A549 (cell line): ENCODE measurements at regions not wholly inside any gene's neighbourhood (a gene's known extent, or its start where the extent isn't known, plus 50 kb on each side); places are given as distances from the start of the nearest gene placed in this dataset.
A peak's percentile ranks its signal among the peaks of the same experiment; 100 is the strongest.

Experiments
- CEBPB ChIP-seq, 2 experiments: fragments of >200 bp in 1 of 2; sonication (Bioruptor Twin) in 1 of 2; formaldehyde crosslinking in 1 of 2; IDR thresholded peaks; 2 replicates each; pipeline ENCODE4 v1.6.1; 2012 to 2016
- EP300 ChIP-seq, 2 experiments: fragments of >200 bp; sonication (Bioruptor Twin); formaldehyde crosslinking; IDR thresholded peaks; 2 replicates in 1 of 2; 3 replicates in 1 of 2; pipeline ENCODE4 v1.6.1; 2016 to 2017
- RARB ChIP-seq: fragments of 250-450 bp; sonication (Bioruptor Pico); IDR thresholded peaks from 2 replicates; pipeline ENCODE4 v1.8.0; 2021; ENCODE audit warnings: mild to moderate bottlenecking, moderate library complexity
- RCOR1 ChIP-seq: fragments of 150-350 bp; IDR thresholded peaks from 2 replicates; pipeline ENCODE4 v1.6.1; 2014; ENCODE audit warnings: antibody characterized with exemption, low read length, low read depth
- ZSCAN20 ChIP-seq: fragments of 250-450 bp; sonication (Bioruptor Pico); IDR thresholded peaks from 2 replicates; pipeline ENCODE4 v1.8.0; 2022; ENCODE audit warnings: mild to moderate bottlenecking, moderate library complexity
- TF ChIP-seq, protein P1 (sequence below): fragments of >200 bp; sonication (Bioruptor Twin); formaldehyde crosslinking; IDR thresholded peaks from 3 replicates; pipeline ENCODE4 v1.6.1; 2016
- TF ChIP-seq, protein P2 (sequence below): fragments of 250-450 bp; sonication (Bioruptor Pico); IDR thresholded peaks from 2 replicates; pipeline ENCODE4 v1.5.0; 2021; ENCODE audit warnings: mild to moderate bottlenecking, moderate library complexity, borderline replicate concordance

DNA sequence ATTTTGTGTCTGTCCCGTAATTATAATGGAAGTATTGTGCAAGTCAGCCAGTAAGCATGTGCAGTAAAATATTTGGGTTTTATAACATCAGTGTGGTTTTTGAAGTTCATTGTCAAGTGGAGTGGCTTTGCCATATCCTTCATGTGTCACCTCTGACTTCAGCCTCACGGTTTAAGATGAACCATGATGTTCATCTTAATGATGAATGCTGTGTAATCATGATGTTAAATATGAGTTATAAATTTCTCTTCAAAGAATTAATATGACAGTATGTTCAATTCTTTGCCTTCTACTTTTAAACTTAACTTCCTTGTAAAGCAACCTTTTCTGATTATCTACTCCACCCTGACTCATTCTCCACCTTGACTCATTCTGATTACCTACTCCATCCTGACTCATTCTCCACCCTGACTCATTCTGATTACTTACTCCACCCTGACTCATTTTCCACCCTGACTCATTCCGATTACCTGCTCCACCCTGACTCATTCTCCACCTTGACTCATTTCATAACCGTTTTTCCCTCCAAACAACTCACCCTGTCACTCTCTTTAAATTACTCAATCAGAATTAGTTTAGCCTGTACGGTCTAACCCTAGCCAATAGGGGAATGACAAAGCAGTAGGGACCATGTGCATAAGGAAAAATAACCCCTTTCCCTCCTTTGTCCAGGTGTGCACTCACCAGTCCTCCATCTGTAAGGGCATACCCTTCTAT, 50.3 kb upstream of the ANKRD10 start (continued):
- TF ChIP-seq, protein P1, sequence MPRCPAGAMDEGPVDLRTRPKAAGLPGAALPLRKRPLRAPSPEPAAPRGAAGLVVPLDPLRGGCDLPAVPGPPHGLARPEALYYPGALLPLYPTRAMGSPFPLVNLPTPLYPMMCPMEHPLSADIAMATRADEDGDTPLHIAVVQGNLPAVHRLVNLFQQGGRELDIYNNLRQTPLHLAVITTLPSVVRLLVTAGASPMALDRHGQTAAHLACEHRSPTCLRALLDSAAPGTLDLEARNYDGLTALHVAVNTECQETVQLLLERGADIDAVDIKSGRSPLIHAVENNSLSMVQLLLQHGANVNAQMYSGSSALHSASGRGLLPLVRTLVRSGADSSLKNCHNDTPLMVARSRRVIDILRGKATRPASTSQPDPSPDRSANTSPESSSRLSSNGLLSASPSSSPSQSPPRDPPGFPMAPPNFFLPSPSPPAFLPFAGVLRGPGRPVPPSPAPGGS = peak; percentile 72; the same call in 1 of the 3 replicates
- TF ChIP-seq RARB (CRISPR knock-in tag) = no peak
- no peak for TF ChIP-seq EP300 (IDR thresholded peaks at IDR 0.05)
- TF ChIP-seq CEBPB (IDR thresholded peaks at IDR 0.05) = peak; percentile 40 to 84; a peak in 2 of 4 replicates
- TF ChIP-seq ZSCAN20 (CRISPR knock-in tag) = no peak
- peak; percentile 88; the same call in 1 of the 2 replicates for TF ChIP-seq RCOR1
- TF ChIP-seq, protein P2, sequence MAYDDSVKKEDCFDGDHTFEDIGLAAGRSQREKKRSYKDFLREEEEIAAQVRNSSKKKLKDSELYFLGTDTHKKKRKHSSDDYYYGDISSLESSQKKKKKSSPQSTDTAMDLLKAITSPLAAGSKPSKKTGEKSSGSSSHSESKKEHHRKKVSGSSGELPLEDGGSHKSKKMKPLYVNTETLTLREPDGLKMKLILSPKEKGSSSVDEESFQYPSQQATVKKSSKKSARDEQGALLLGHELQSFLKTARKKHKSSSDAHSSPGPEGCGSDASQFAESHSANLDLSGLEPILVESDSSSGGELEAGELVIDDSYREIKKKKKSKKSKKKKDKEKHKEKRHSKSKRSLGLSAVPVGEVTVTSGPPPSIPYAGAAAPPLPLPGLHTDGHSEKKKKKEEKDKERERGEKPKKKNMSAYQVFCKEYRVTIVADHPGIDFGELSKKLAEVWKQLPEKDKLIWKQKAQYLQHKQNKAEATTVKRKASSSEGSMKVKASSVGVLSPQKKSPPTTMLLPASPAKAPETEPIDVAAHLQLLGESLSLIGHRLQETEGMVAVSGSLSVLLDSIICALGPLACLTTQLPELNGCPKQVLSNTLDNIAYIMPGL (CRISPR knock-in tag) = no peak
- TF ChIP-seq, all 56 proteins: peak for 10
